ENCODE measurements at regions not wholly inside any gene's neighbourhood (a gene's known extent, or its start where the extent isn't known, plus 50 kb on each side); places are given as distances from the start of the nearest gene placed in this dataset.
"Not testable (repeated sequence)": the region's sequence is repeated elsewhere in the genome, so short reads cannot be mapped to it uniquely, and the experiment has no call there.

GRCh38 chr1:101174298-101174697 lies 62.5 kb upstream of the S1PR1 start:
- ATAC-seq (ENCODE audit: low FRiP score); intact Hi-C loops (cut with DNase I); H3K4me1 ChIP-seq (ENCODE audit: control insufficient read depth in 1 of 2, insufficient read depth in 2 of 2, low read length in 2 of 2); H3K9me3 ChIP-seq (ENCODE audit: control insufficient read depth, low read length); H3K27ac ChIP-seq (ENCODE audit: low read depth in 1 of 2, low read length in 2 of 2); H3K4me3 ChIP-seq (ENCODE audit: low read length in 2 of 2); H3K36me3 ChIP-seq (ENCODE audit: control insufficient read depth in 1 of 2, insufficient read depth in 2 of 2, low read length in 1 of 2); DNase-seq; H3K27me3 ChIP-seq (ENCODE audit: control insufficient read depth in 1 of 2, insufficient read depth in 2 of 2, low read length in 1 of 2): not testable (repeated sequence)
- WGBS, 2 donors = 96 to 97% methylated on average over 4 of the region's 4 CpGs

GRCh38 chr1:101170506-101171050 lies 66.2 kb upstream of the S1PR1 start:
- H3K9me3 ChIP-seq (ENCODE audit: control insufficient read depth, low read length) = no peaks in the 10 kb centered on the region
- DNase-seq = peak in 1 of 2 donors; percentile 60
- H3K27ac ChIP-seq (ENCODE audit: low read depth in 1 of 2, low read length in 2 of 2) = peak overlapping the region in 1 of 2 donors; percentile 5
- no peak overlapping the region for H3K4me3 ChIP-seq (ENCODE audit: low read length in 2 of 2)
- WGBS, 2 donors = 15 to 21% methylated on average over 4 of the region's 4 CpGs
- no peak for ATAC-seq (ENCODE audit: low FRiP score)
- H3K36me3 ChIP-seq (ENCODE audit: control insufficient read depth in 1 of 2, insufficient read depth in 2 of 2, low read length in 1 of 2) = no peaks in the 10 kb centered on the region
- H3K27me3 ChIP-seq (ENCODE audit: control insufficient read depth in 1 of 2, insufficient read depth in 2 of 2, low read length in 1 of 2) = no peaks in the 10 kb centered on the region
- H3K4me1 ChIP-seq (ENCODE audit: control insufficient read depth in 1 of 2, insufficient read depth in 2 of 2, low read length in 2 of 2) = peaks cover 2 to 3% of the 10 kb centered on the region in 2 donors
- intact Hi-C loops (cut with DNase I) = no loop called here

- no peak for ATAC-seq (ENCODE audit: low FRiP score)
Measured at GRCh38 chr1:101167891-101168290, 68.9 kb upstream of the S1PR1 start.

GRCh38 chr1:101166583-101167120 lies 70.2 kb upstream of the S1PR1 start:
- Histone ChIP-seq H3K36me3 (ENCODE audit: control insufficient read depth in 1 of 2, insufficient read depth in 2 of 2, low read length in 1 of 2) (no peaks in the 10 kb centered on the region), H3K4me3 (ENCODE audit: low read length in 2 of 2) (no peak overlapping the region), H3K9me3 (ENCODE audit: control insufficient read depth, low read length) (no peaks in the 10 kb centered on the region), H3K27ac (ENCODE audit: low read depth in 1 of 2, low read length in 2 of 2) (no peak overlapping the region), H3K4me1 (ENCODE audit: control insufficient read depth in 1 of 2, insufficient read depth in 2 of 2, low read length in 2 of 2) (no peaks in the 10 kb centered on the region), H3K27me3 (ENCODE audit: control insufficient read depth in 1 of 2, insufficient read depth in 2 of 2, low read length in 1 of 2) (no peaks in the 10 kb centered on the region)
- WGBS, 2 donors = 94 to 96% methylated on average over 1 of the region's 1 CpG
- DNase-seq = no peak
- no peak for ATAC-seq (ENCODE audit: low FRiP score)
- intact Hi-C loops (cut with DNase I) = no loop called here

More at GRCh38 chr1:101167891-101168290, 68.9 kb upstream of the S1PR1 start:
- no peak overlapping the region for H3K27ac ChIP-seq (ENCODE audit: low read depth in 1 of 2, low read length in 2 of 2)
- no peak overlapping the region for H3K4me3 ChIP-seq (ENCODE audit: low read length in 2 of 2)
- no peaks in the 10 kb centered on the region for H3K36me3 ChIP-seq (ENCODE audit: control insufficient read depth in 1 of 2, insufficient read depth in 2 of 2, low read length in 1 of 2)
- intact Hi-C loops (cut with DNase I) = no loop called here
- no peak for DNase-seq
- no peaks in the 10 kb centered on the region for H3K27me3 ChIP-seq (ENCODE audit: control insufficient read depth in 1 of 2, insufficient read depth in 2 of 2, low read length in 1 of 2)
- H3K4me1 ChIP-seq (ENCODE audit: control insufficient read depth in 1 of 2, insufficient read depth in 2 of 2, low read length in 2 of 2) = no peaks in the 10 kb centered on the region
- H3K9me3 ChIP-seq (ENCODE audit: control insufficient read depth, low read length) = no peaks in the 10 kb centered on the region

- no peaks in the 10 kb centered on the region for H3K4me1 ChIP-seq (ENCODE audit: control insufficient read depth in 1 of 2, insufficient read depth in 2 of 2, low read length in 2 of 2)
- H3K36me3 ChIP-seq (ENCODE audit: control insufficient read depth in 1 of 2, insufficient read depth in 2 of 2, low read length in 1 of 2) = no peaks in the 10 kb centered on the region
- intact Hi-C loops (cut with DNase I) = no loop called here
- ATAC-seq (ENCODE audit: low FRiP score) = no peak
- DNase-seq = no peak
- no peaks in the 10 kb centered on the region for H3K9me3 ChIP-seq (ENCODE audit: control insufficient read depth, low read length)
- H3K27me3 ChIP-seq (ENCODE audit: control insufficient read depth in 1 of 2, insufficient read depth in 2 of 2, low read length in 1 of 2) = no peaks in the 10 kb centered on the region
- no peak overlapping the region for H3K4me3 ChIP-seq (ENCODE audit: low read length in 2 of 2)
- no peak overlapping the region for H3K27ac ChIP-seq (ENCODE audit: low read depth in 1 of 2, low read length in 2 of 2)
Measured at GRCh38 chr1:101165954-101166353, 70.9 kb upstream of the S1PR1 start.

GRCh38 chr1:101165532-101165931 lies 71.3 kb upstream of the S1PR1 start:
- no peak overlapping the region for H3K27ac ChIP-seq (ENCODE audit: low read depth in 1 of 2, low read length in 2 of 2)
- no peaks in the 10 kb centered on the region for H3K4me1 ChIP-seq (ENCODE audit: control insufficient read depth in 1 of 2, insufficient read depth in 2 of 2, low read length in 2 of 2)
- ATAC-seq (ENCODE audit: low FRiP score) (no peak), DNase-seq (no peak)
- H3K27me3 ChIP-seq (ENCODE audit: control insufficient read depth in 1 of 2, insufficient read depth in 2 of 2, low read length in 1 of 2) = no peaks in the 10 kb centered on the region
- intact Hi-C loops (cut with DNase I) = no loop called here
- no peaks in the 10 kb centered on the region for H3K36me3 ChIP-seq (ENCODE audit: control insufficient read depth in 1 of 2, insufficient read depth in 2 of 2, low read length in 1 of 2)
- H3K4me3 ChIP-seq (ENCODE audit: low read length in 2 of 2) = no peak overlapping the region
- 95% methylated on average over 1 of the region's 1 CpG for WGBS, 2 donors
- H3K9me3 ChIP-seq (ENCODE audit: control insufficient read depth, low read length) = no peaks in the 10 kb centered on the region

GRCh38 chr1:101164776-101165175 lies 72.0 kb upstream of the S1PR1 start:
- DNase-seq = no peak
- WGBS, 2 donors = 78 to 86% methylated on average over 3 of the region's 3 CpGs
- Histone ChIP-seq H3K4me1 (ENCODE audit: control insufficient read depth in 1 of 2, insufficient read depth in 2 of 2, low read length in 2 of 2) (no peaks in the 10 kb centered on the region), H3K27ac (ENCODE audit: low read depth in 1 of 2, low read length in 2 of 2) (no peak overlapping the region), H3K4me3 (ENCODE audit: low read length in 2 of 2) (no peak overlapping the region), H3K9me3 (ENCODE audit: control insufficient read depth, low read length) (no peaks in the 10 kb centered on the region), H3K27me3 (ENCODE audit: control insufficient read depth in 1 of 2, insufficient read depth in 2 of 2, low read length in 1 of 2) (no peaks in the 10 kb centered on the region), H3K36me3 (ENCODE audit: control insufficient read depth in 1 of 2, insufficient read depth in 2 of 2, low read length in 1 of 2) (no peaks in the 10 kb centered on the region)
- intact Hi-C loops (cut with DNase I) = no loop called here
- no peak for ATAC-seq (ENCODE audit: low FRiP score)

GRCh38 chr1:101162736-101163735 lies 73.8 kb upstream of the S1PR1 start:
- intact Hi-C loops (cut with DNase I) = no loop called here
- H3K4me3 ChIP-seq (ENCODE audit: low read length in 2 of 2) = no peak overlapping the region
- ATAC-seq (ENCODE audit: low FRiP score) = no peak
- H3K27ac ChIP-seq (ENCODE audit: low read depth in 1 of 2, low read length in 2 of 2) = no peak overlapping the region
- no peaks in the 10 kb centered on the region for H3K27me3 ChIP-seq (ENCODE audit: control insufficient read depth in 1 of 2, insufficient read depth in 2 of 2, low read length in 1 of 2)
- 85 to 92% methylated on average over 7 of the region's 7 CpGs for WGBS, 2 donors
- H3K4me1 ChIP-seq (ENCODE audit: control insufficient read depth in 1 of 2, insufficient read depth in 2 of 2, low read length in 2 of 2) = no peaks in the 10 kb centered on the region
- no peaks in the 10 kb centered on the region for H3K36me3 ChIP-seq (ENCODE audit: control insufficient read depth in 1 of 2, insufficient read depth in 2 of 2, low read length in 1 of 2)
- no peak for DNase-seq
- no peaks in the 10 kb centered on the region for H3K9me3 ChIP-seq (ENCODE audit: control insufficient read depth, low read length)

GRCh38 chr1:101162300-101162699 lies 74.5 kb upstream of the S1PR1 start:
- H3K27ac ChIP-seq (ENCODE audit: low read depth in 1 of 2, low read length in 2 of 2) = no peak overlapping the region
- intact Hi-C loops (cut with DNase I) = no loop called here
- DNase-seq = no peak
- no peaks in the 10 kb centered on the region for H3K36me3 ChIP-seq (ENCODE audit: control insufficient read depth in 1 of 2, insufficient read depth in 2 of 2, low read length in 1 of 2)
- H3K9me3 ChIP-seq (ENCODE audit: control insufficient read depth, low read length) = no peaks in the 10 kb centered on the region
- ATAC-seq (ENCODE audit: low FRiP score) = no peak
- H3K4me1 ChIP-seq (ENCODE audit: control insufficient read depth in 1 of 2, insufficient read depth in 2 of 2, low read length in 2 of 2) = no peaks in the 10 kb centered on the region
- H3K4me3 ChIP-seq (ENCODE audit: low read length in 2 of 2) = no peak overlapping the region
- no peaks in the 10 kb centered on the region for H3K27me3 ChIP-seq (ENCODE audit: control insufficient read depth in 1 of 2, insufficient read depth in 2 of 2, low read length in 1 of 2)
- 95% methylated on average over 3 of the region's 3 CpGs for WGBS, 2 donors
